ENCODE measurements at regions not wholly inside any gene's neighbourhood (a gene's known extent, or its start where the extent isn't known, plus 50 kb on each side); places are given as distances from the start of the nearest gene placed in this dataset.
A peak's percentile ranks its signal among the peaks of the same experiment; 100 is the strongest.

GRCh38 chr1:88434836-88435235 lies 249.2 kb upstream of the PKN2 start:
- DNase-seq, result no peak
- TF ChIP-seq GATA1 (IDR thresholded peaks at IDR 0.05; ENCODE audit: low read depth, low read length) (no peak), POLR2A (IDR thresholded peaks at IDR 0.05; ENCODE audit: low read length) (no peak)

GRCh38 chr1:88441022-88441421 lies 243.1 kb upstream of the PKN2 start:
- no peak for TF ChIP-seq POLR2A (IDR thresholded peaks at IDR 0.05; ENCODE audit: low read length)
- TF ChIP-seq GATA1 (IDR thresholded peaks at IDR 0.05; ENCODE audit: low read depth, low read length), result no peak
- no peak for DNase-seq

GRCh38 chr1:88451856-88452255 lies 232.2 kb upstream of the PKN2 start:
- TF ChIP-seq GATA1 (IDR thresholded peaks at IDR 0.05; ENCODE audit: low read depth, low read length), result no peak
- no peak for DNase-seq

DNA sequence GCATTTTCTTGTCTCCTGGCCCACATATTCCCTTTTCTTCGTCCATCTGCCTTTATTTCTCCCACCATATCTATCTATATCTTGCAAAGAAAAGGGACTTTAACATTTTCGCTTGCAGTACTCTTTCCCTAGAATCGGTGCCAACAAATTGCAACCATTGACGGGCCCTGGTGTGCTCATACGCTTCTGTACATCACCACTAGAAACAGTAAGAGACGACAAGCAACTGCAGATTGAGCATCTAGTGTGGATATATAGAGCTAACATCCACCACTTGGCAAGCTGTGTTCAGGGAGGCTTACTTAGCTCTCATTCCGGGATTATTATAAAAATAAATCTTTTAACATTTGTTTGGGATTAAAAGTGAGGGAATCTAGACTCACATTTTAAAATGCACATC lies 230.8 kb upstream of the PKN2 start:
- TF ChIP-seq POLR2A (IDR thresholded peaks at IDR 0.05; ENCODE audit: low read length) (no peak), GATA1 (IDR thresholded peaks at IDR 0.05; ENCODE audit: low read depth, low read length) (no peak)
- no peak for DNase-seq

DNA sequence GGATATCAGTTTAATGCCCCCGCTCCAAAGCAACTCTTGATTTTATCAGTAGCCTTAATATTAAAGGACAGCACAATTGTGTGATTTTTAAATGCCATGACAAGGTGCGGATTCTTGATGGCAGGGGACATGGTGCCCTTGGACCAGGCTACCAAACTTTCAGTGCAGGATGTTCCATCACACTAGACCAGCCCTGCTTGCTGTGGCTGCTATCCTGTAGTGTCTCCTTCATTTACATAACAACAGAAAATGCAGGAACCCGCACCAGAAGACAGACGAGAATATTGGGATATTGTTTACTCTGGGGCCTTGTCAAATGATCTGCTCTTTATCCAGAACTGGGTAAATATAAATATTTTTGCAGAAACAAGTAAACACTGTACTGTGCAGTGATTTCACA lies 229.3 kb upstream of the PKN2 start:
- DNase-seq, result no peak
- no peak for TF ChIP-seq POLR2A (IDR thresholded peaks at IDR 0.05; ENCODE audit: low read length)
- TF ChIP-seq GATA1 (IDR thresholded peaks at IDR 0.05; ENCODE audit: low read depth, low read length), result no peak

GRCh38 chr1:88455621-88456256 lies 228.3 kb upstream of the PKN2 start:
- TF ChIP-seq GATA1 (IDR thresholded peaks at IDR 0.05; ENCODE audit: low read depth, low read length) (no peak), POLR2A (IDR thresholded peaks at IDR 0.05; ENCODE audit: low read length) (no peak)
- no peak for DNase-seq

DNA sequence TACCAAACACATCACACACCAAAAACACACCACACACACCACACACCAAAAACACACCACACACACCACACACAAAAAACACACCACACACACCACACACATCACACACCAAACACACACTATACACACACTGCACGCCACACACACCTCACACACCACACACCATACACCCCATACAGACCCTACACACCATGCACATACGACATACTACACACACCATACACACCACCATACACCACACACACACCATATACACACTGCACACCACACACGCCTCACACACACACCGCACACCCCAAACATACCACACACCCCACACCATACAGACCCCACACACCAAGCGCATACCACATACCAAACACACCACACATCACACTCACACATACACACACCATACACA lies 226.9 kb upstream of the PKN2 start:
- no peak for DNase-seq

GRCh38 chr1:88461007-88461406 lies 223.1 kb upstream of the PKN2 start:
- DNase-seq, result no peak
- no peak for TF ChIP-seq POLR2A (IDR thresholded peaks at IDR 0.05; ENCODE audit: low read length)
- no peak for TF ChIP-seq GATA1 (IDR thresholded peaks at IDR 0.05; ENCODE audit: low read depth, low read length)

More for the DNA sequence above, 226.9 kb upstream of the PKN2 start:
- TF ChIP-seq POLR2A (IDR thresholded peaks at IDR 0.05; ENCODE audit: low read length), result no peak
- no peak for TF ChIP-seq GATA1 (IDR thresholded peaks at IDR 0.05; ENCODE audit: low read depth, low read length)

GRCh38 chr1:88462096-88462487 lies 222.0 kb upstream of the PKN2 start:
- DNase-seq, result no peak
- TF ChIP-seq GATA1 (IDR thresholded peaks at IDR 0.05; ENCODE audit: low read depth, low read length) (no peak), POLR2A (IDR thresholded peaks at IDR 0.05; ENCODE audit: low read length) (no peak)

- no peak for TF ChIP-seq GATA1 (IDR thresholded peaks at IDR 0.05; ENCODE audit: low read depth, low read length)
- no peak for TF ChIP-seq POLR2A (IDR thresholded peaks at IDR 0.05; ENCODE audit: low read length)
- peak; percentile 4 to 9 for DNase-seq
These were observed 221.4 kb upstream of the PKN2 start for GRCh38 chr1:88462488-88463261.

- DNase-seq, result no peak
- TF ChIP-seq POLR2A (IDR thresholded peaks at IDR 0.05; ENCODE audit: low read length) (no peak), GATA1 (IDR thresholded peaks at IDR 0.05; ENCODE audit: low read depth, low read length) (no peak)
These were observed 220.6 kb upstream of the PKN2 start for GRCh38 chr1:88463401-88463985.

GRCh38 chr1:88466011-88466410 lies 218.1 kb upstream of the PKN2 start:
- no peak for TF ChIP-seq POLR2A (IDR thresholded peaks at IDR 0.05; ENCODE audit: low read length)
- TF ChIP-seq GATA1 (IDR thresholded peaks at IDR 0.05; ENCODE audit: low read depth, low read length), result no peak
- DNase-seq, result no peak

DNA sequence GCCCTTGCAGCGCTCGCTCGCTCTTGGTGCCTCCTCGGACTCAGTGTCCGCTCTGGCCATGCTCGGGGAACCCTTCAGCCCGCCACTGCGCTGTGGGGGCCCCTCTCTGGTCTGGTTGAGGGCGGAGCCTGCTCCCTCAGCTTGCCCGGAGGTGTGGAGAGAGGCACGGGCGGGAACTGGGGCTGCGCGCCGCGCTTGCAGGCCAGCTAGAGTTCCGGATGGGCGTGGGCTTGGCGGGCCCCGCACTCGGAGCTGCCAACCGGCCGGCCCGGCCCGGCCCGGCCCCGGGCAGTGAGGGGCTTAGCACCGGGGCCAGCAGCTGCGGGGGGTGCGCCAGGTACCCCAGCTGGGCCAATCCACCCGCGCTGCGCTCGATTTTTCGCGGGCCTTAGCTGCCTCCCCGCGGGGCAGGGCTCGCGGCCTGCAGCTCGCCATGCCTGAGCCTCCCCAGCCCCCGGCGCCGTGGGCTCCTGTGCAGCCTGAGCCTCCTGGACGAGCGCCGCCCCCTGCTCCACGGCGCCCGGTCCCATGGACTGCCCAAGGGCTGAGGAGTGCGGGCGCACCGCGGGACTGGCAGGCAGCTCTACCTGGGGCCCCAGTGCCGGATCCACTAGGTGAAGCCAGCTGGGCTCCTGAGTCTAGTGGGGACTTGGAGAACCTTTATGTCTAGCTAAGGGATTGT lies 217.0 kb upstream of the PKN2 start:
- TF ChIP-seq POLR2A (IDR thresholded peaks at IDR 0.05; ENCODE audit: low read length), result no peak
- no peak for DNase-seq

GRCh38 chr1:88472298-88472697 lies 211.8 kb upstream of the PKN2 start:
- DNase-seq, result no peak
- TF ChIP-seq POLR2A (IDR thresholded peaks at IDR 0.05; ENCODE audit: low read length) (no peak), GATA1 (IDR thresholded peaks at IDR 0.05; ENCODE audit: low read depth, low read length) (no peak)

All from erythroblast (primary cell).